BJ (cell line): ENCODE measurements at regions not wholly inside any gene's neighbourhood (a gene's known extent, or its start where the extent isn't known, plus 50 kb on each side); places are given as distances from the start of the nearest gene placed in this dataset.

ENCODE experiments used
- CTCF ChIA-PET: fragments of 350-600 bp; formaldehyde crosslinking; extraction: SDS; loops from one replicate; lab custom pipeline; 2021; ENCODE audit warnings: antibody characterized with exemption, inconsistent platforms; lab: Yijun Ruan, JAX
- POLR2A ChIA-PET: fragments of 300-600 bp; sonication (Branson Sonifier 250); formaldehyde crosslinking; extraction: SDS; loops from one replicate; lab custom pipeline; 2021; ENCODE audit warnings: antibody characterized with exemption; lab: Charles Lee
- DNase-seq: peaks from one replicate; pipeline ENCODE4 v3.0.0-alpha.2; 2011; ENCODE audit warnings: low read depth
- H3K27me3 ChIP-seq: 2 replicates; pipeline ENCODE4 v1.6.0; 2011; ENCODE audit warnings: low read length; ENCODE audit not compliant: control insufficient read depth, insufficient read depth
- H3K36me3 ChIP-seq: 2 replicates; pipeline ENCODE4 v1.5.1; 2011; ENCODE audit warnings: low read length; ENCODE audit not compliant: control insufficient read depth, insufficient read depth
- H3K4me3 ChIP-seq: 2 replicates; pipeline ENCODE4 v1.5.1; 2011; ENCODE audit warnings: low read depth, mild to moderate bottlenecking, control low read depth, low read length
- CTCF ChIP-seq: IDR thresholded peaks from 2 replicates; pipeline ENCODE4 v1.5.1; 2011; ENCODE audit warnings: low read depth, mild to moderate bottlenecking, control low read depth, inconsistent platforms, low read length, moderate library complexity; ENCODE audit not compliant: insufficient read depth

- Histone ChIP-seq H3K4me3 (no peak overlapping the region), H3K36me3 (no peaks in the 10 kb centered on the region), H3K27me3 (no peaks in the 10 kb centered on the region; the same call in 1 of the 2 replicates)
- TF ChIP-seq CTCF: no peak
- POLR2A ChIA-PET: no interaction called here
- DNase-seq: no peak
- CTCF ChIA-PET: interaction anchor here (5.7 kb wide), 1 partner anchor 10 kb away, joined by 35 read pairs; no protein-coding TSS in a partner anchor
Observed at GRCh38 chr5:42879291-42879690, 67.6 kb upstream of the SELENOP start.

- no peak for TF ChIP-seq CTCF
- H3K27me3 ChIP-seq: no peaks in the 10 kb centered on the region; the same call in 1 of the 2 replicates
- ChIA-PET CTCF (interaction anchor here (5.7 kb wide), 1 partner anchor 10 kb away, joined by 35 read pairs; no protein-coding TSS in a partner anchor), POLR2A (no interaction called here)
- no peak overlapping the region for H3K4me3 ChIP-seq
- DNase-seq: no peak
- H3K36me3 ChIP-seq: no peaks in the 10 kb centered on the region
Observed at GRCh38 chr5:42878550-42878949, 66.9 kb upstream of the SELENOP start.

GRCh38 chr5:42878041-42878440, 66.3 kb upstream of the SELENOP start:
- H3K27me3 ChIP-seq: no peaks in the 10 kb centered on the region; the same call in 1 of the 2 replicates
- ChIA-PET CTCF (interaction anchor here (5.7 kb wide), 1 partner anchor 11 kb away, joined by 35 read pairs; no protein-coding TSS in a partner anchor), POLR2A (no interaction called here)
- no peak for TF ChIP-seq CTCF
- H3K36me3 ChIP-seq: no peaks in the 10 kb centered on the region
- DNase-seq: no peak
- H3K4me3 ChIP-seq: no peak overlapping the region

GRCh38 chr5:42877431-42877830, 65.7 kb upstream of the SELENOP start:
- Histone ChIP-seq H3K4me3 (no peak overlapping the region), H3K27me3 (no peaks in the 10 kb centered on the region; the same call in 1 of the 2 replicates), H3K36me3 (no peaks in the 10 kb centered on the region)
- ChIA-PET POLR2A (no interaction called here), CTCF (interaction anchor here (5.7 kb wide), 1 partner anchor 12 kb away, joined by 35 read pairs; no protein-coding TSS in a partner anchor)
- no peak for TF ChIP-seq CTCF
- DNase-seq: no peak

GRCh38 chr5:42876375-42876844, 64.7 kb upstream of the SELENOP start:
- ChIA-PET POLR2A (no interaction called here), CTCF (interaction anchor here (5.7 kb wide), 1 partner anchor 13 kb away, joined by 35 read pairs; no protein-coding TSS in a partner anchor)
- DNase-seq: no peak
- Histone ChIP-seq H3K27me3 (no peaks in the 10 kb centered on the region; the same call in 1 of the 2 replicates), H3K36me3 (no peaks in the 10 kb centered on the region), H3K4me3 (no peak overlapping the region)
- TF ChIP-seq CTCF: no peak
